Cardiac muscle cell (in vitro differentiated cells and primary cell): ENCODE measurements at regions not wholly inside any gene's neighbourhood (a gene's known extent, or its start where the extent isn't known, plus 50 kb on each side); places are given as distances from the start of the nearest gene placed in this dataset.
"Not testable (repeated sequence)": the region's sequence is repeated elsewhere in the genome, so short reads cannot be mapped to it uniquely, and the experiment has no call there.

Experiments used
- DNase-seq, 2 donors: peaks; one replicate each; pipeline versions ENCODE4 v3.0.0 to v3.0.0-alpha.2; 2010 to 2017; ENCODE audit warnings: low read depth in 1 of 2, low spot score in 1 of 2
- H3K27ac ChIP-seq: fragments of 200-600 bp; sonication (generic); 2 replicates; pipeline ENCODE4 v1.5.1; 2016
- H3K27me3 ChIP-seq: fragments of 200-600 bp; sonication (generic); 2 replicates; pipeline ENCODE4 v1.6.0; 2016; ENCODE audit warnings: control low read depth
- H3K36me3 ChIP-seq: fragments of 200-600 bp; sonication (generic); 2 replicates; pipeline ENCODE4 v1.5.1; 2016; ENCODE audit warnings: control low read depth
- H3K4me1 ChIP-seq: fragments of 200-600 bp; sonication (generic); 2 replicates; pipeline ENCODE4 v1.8.1; 2017; ENCODE audit warnings: low read depth, mild to moderate bottlenecking, mixed run types
- H3K4me3 ChIP-seq: fragments of 200-600 bp; sonication (generic); 2 replicates; pipeline ENCODE4 v1.5.1; 2016; ENCODE audit warnings: mild to moderate bottlenecking
- H3K9me3 ChIP-seq: fragments of 200-600 bp; sonication (generic); 2 replicates; pipeline ENCODE4 v1.5.1; 2017; ENCODE audit warnings: low read depth, mild to moderate bottlenecking, control low read depth
- TF ChIP-seq, protein P1 (sequence below): IDR thresholded peaks from 2 replicates; pipeline ENCODE4 v1.5.1; 2012; ENCODE audit warnings: low read depth, mild to moderate bottlenecking, low read length

DNA sequence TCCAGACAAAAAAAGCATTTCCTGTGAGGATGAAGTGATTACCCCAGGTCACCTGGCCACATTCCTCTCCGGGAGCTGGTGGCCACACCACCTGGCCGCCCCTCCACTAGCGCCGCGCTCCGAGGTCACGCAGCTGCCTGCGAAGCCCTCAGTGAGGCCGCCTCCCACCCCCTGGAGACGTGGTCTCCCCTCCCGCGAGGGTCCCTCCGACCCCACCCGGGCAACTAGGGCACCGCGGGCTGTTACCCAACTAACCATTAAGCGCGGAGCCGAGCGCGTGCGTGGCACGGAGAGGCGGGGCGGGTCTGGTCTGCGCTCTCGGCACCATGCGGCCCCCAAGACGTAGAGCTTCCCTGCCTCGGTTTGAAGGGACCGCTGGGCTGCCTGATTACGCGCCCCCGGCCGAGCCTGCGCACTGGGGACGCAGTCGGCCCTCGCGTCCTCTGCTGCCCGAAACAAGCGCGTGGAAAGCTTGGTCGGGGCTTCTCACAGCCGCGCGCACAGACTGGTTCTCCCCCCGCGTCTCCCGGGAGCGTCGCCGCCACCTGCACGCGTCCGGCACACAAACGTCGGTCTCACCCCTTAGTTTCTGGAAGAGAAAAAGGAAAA lies 106.5 kb downstream of the SLC16A1 start:
- peak; percentile 31 to 66 for DNase-seq
- TF ChIP-seq, protein P1, sequence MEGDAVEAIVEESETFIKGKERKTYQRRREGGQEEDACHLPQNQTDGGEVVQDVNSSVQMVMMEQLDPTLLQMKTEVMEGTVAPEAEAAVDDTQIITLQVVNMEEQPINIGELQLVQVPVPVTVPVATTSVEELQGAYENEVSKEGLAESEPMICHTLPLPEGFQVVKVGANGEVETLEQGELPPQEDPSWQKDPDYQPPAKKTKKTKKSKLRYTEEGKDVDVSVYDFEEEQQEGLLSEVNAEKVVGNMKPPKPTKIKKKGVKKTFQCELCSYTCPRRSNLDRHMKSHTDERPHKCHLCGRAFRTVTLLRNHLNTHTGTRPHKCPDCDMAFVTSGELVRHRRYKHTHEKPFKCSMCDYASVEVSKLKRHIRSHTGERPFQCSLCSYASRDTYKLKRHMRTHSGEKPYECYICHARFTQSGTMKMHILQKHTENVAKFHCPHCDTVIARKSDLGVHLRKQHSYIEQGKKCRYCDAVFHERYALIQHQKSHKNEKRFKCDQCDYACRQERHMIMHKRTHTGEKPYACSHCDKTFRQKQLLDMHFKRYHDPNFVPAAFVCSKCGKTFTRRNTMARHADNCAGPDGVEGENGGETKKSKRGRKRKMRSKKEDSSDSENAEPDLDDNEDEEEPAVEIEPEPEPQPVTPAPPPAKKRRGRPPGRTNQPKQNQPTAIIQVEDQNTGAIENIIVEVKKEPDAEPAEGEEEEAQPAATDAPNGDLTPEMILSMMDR, result no peak

GRCh38 chr1:112841825-112842224 lies 114.2 kb downstream of the SLC16A1 start:
- Histone ChIP-seq H3K4me3 (no peak overlapping the region), H3K4me1 (peaks cover 19% of the 10 kb centered on the region), H3K27ac (no peak overlapping the region), H3K9me3 (no peaks in the 10 kb centered on the region), H3K36me3 (no peaks in the 10 kb centered on the region), H3K27me3 (no peaks in the 10 kb centered on the region)
- TF ChIP-seq, protein P1, result no peak
- DNase-seq, result no peak

More for the DNA sequence above, 106.5 kb downstream of the SLC16A1 start:
- Histone ChIP-seq H3K4me3 (peak overlapping the region; percentile 18), H3K27me3 (no peaks in the 10 kb centered on the region), H3K36me3 (no peaks in the 10 kb centered on the region), H3K27ac (no peak overlapping the region), H3K4me1 (no peaks in the 10 kb centered on the region), H3K9me3 (no peaks in the 10 kb centered on the region)

DNA sequence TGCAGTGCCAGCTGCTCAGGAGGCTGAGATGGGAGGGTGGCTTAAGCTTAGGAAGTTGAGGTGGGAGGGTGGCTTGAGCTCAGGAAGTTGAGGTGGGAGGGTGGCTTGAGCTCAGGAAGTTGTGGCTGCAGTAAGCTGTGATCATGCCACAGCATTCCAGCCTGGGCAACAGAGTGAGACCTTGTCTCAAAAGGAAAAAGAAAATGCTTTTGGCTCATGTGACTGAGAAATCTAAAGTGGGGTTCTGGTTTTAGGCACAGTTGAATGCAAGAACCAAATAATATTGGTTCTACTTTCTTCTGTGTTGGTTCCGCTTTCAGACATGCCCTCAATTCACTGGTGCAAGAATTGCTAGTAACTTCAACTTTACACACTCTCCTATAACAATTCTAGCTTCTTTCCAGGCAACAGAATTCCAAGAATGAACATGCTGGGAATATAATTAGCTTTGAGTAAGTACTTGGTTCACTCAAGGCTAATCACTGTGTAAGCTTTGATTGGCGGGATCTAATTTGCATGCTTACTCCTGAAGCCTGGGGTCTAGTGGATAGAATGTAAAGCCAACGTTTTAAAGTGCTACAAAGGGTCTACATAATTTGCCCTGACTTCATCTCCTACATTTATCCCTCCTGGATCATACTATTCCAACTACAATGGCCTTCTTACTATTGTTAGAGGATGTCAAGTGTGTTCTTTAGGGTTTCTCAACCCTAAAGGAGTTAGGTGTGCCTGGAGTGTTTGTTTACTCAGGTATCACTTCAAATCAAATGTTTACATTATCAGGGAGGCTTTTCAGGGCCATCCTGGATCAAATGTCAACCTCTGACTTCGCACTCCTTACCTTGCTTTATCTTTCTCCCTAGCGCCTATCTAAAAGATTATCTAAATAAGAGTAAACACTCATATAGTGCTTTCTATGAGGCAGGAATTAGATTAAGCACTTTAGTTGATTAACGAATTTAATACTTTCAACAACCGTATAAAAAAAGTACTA lies 115.1 kb downstream of the SLC16A1 start:
- TF ChIP-seq, protein P1, result no peak
- H3K9me3 ChIP-seq, result no peaks in the 10 kb centered on the region
- H3K27ac ChIP-seq, result peak overlapping the region; percentile 84
- no peaks in the 10 kb centered on the region for H3K36me3 ChIP-seq
- peaks cover 26% of the 10 kb centered on the region for H3K4me1 ChIP-seq
- DNase-seq, result peak; percentile 29 to 62
- no peak overlapping the region for H3K4me3 ChIP-seq
- H3K27me3 ChIP-seq, result no peaks in the 10 kb centered on the region

DNA sequence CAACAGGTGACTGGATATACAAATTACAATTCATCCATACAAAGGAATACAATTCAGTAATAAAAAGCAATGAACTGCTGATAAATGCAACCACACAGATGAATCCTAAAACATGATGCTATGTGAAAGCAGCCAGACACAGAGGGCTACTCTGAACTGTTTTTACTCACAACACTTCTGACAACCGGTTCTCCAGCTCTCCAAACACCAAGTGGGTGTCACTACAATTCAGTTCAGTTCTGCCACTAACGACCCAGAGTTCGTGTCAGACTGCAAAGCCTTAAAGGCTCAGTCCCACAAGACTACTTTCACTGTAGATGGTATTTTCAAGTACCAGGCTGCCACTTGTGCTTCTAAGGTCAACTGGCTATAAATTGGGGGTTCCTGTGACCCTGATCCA lies 119.4 kb downstream of the SLC16A1 start:
- H3K27me3 ChIP-seq, result no peaks in the 10 kb centered on the region

DNA sequence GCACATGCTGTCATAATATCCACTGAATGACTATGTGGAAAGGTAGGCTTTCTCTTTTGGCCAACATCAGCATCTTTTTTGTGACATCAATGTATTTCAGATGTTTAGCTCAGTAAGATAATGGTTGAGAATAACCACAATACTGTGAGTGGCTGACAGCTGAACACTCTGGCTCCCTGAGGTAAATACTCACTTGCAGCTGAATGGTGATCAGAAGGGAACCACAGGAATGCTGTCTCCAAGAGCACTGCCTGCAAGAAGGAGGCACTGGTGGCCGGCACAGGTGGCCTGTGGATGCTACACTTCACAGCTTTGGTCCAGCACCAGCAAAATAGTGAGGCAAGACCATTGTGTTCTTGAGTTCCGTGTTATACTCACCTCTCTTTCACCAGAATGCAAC lies 118.7 kb upstream of the PPM1J start:
- Histone ChIP-seq H3K27me3 (no peaks in the 10 kb centered on the region), H3K27ac (no peak overlapping the region), H3K4me1 (peaks cover 13% of the 10 kb centered on the region), H3K4me3 (no peak overlapping the region), H3K36me3 (no peaks in the 10 kb centered on the region), H3K9me3 (no peaks in the 10 kb centered on the region)
- no peak for DNase-seq
- TF ChIP-seq, protein P1, result no peak

More for the DNA sequence above, 119.4 kb downstream of the SLC16A1 start:
- TF ChIP-seq, protein P1, result no peak
- Histone ChIP-seq H3K36me3 (no peaks in the 10 kb centered on the region), H3K9me3 (no peaks in the 10 kb centered on the region), H3K4me1 (peaks cover 26% of the 10 kb centered on the region), H3K27ac (peak overlapping the region; percentile 86), H3K4me3 (no peak overlapping the region)
- peak in 1 of 2 donors; percentile 85 for DNase-seq

- not testable (repeated sequence) for H3K9me3 ChIP-seq, H3K36me3 ChIP-seq, DNase-seq, H3K4me3 ChIP-seq, H3K27me3 ChIP-seq, H3K27ac ChIP-seq
- peaks cover 11% of the 10 kb centered on the region for H3K4me1 ChIP-seq
Measured at GRCh38 chr1:112832259-112832658, 117.1 kb upstream of the PPM1J start.

DNA sequence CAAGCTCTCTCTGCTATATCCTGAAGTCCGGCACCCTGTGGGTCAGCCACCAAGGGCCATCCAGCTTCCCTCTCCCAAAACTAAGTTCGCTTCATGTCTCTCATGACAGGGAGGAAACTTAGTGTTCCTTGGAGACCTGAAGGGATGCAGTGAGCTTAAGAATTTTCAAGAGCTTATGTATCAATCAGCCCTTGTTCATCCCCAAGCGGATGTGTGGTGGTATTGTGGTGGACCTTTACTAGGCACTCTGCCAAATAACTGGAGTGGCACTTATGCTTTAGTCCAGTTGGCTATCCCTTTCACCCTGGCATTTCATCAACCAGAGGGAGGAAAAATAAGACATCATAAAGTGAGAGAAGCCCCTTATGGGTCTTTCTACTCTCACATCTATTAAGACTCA lies 114.6 kb upstream of the PPM1J start:
- not testable (repeated sequence) for H3K4me1 ChIP-seq, DNase-seq, H3K36me3 ChIP-seq, H3K27me3 ChIP-seq, H3K9me3 ChIP-seq, H3K27ac ChIP-seq, H3K4me3 ChIP-seq
